AG09309 (cell line): ENCODE measurements at regions not wholly inside any gene's neighbourhood (a gene's known extent, or its start where the extent isn't known, plus 50 kb on each side); places are given as distances from the start of the nearest gene placed in this dataset.

Source experiments
- DNase-seq: peaks from one replicate; pipeline ENCODE4 v3.0.0-alpha.2; 2010; ENCODE audit warnings: low read depth
- H3K4me3 ChIP-seq: 2 replicates; pipeline ENCODE4 v1.5.1; 2011; ENCODE audit warnings: mild to moderate bottlenecking, low read depth, low read length, moderate library complexity; ENCODE audit not compliant: control insufficient read depth
- CTCF ChIP-seq: IDR thresholded peaks from 2 replicates; pipeline ENCODE4 v1.5.1; 2011; ENCODE audit warnings: mild to moderate bottlenecking, low read depth, low read length, inconsistent platforms; ENCODE audit not compliant: insufficient read depth, control insufficient read depth; ENCODE audit errors: missing control alignments

- DNase-seq = no peak
- H3K4me3 ChIP-seq = no peak overlapping the region
- no peak for TF ChIP-seq CTCF
These were observed 276.4 kb downstream of the HRH4 start for GRCh38 chr18:24736662-24737330.

GRCh38 chr18:24740829-24741228 is 280.4 kb downstream of the HRH4 start:
- no peak for TF ChIP-seq CTCF

DNA sequence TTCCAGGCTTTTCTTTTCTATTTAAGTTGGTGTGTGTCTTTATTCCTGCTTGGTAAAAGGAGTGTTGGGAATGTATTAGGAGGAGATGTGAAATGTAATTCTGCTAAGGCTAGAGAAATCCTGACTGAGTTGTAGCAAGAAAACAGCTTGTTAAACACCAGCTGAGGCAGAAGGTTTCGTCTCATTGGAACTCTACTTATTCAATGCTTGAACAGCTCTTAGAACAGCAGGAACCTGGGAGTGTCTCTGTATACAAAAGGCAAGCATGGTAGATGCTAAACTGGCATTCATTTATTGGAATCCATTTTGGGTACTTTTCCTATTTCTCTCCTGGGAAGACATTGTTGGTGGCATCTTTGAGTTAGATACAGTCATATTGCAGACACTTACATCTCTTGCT is 280.9 kb downstream of the HRH4 start:
- no peak overlapping the region for H3K4me3 ChIP-seq
- TF ChIP-seq CTCF = no peak
- DNase-seq = no peak

More at GRCh38 chr18:24740829-24741228, 280.4 kb downstream of the HRH4 start:
- no peak overlapping the region for H3K4me3 ChIP-seq
- no peak for DNase-seq

DNA sequence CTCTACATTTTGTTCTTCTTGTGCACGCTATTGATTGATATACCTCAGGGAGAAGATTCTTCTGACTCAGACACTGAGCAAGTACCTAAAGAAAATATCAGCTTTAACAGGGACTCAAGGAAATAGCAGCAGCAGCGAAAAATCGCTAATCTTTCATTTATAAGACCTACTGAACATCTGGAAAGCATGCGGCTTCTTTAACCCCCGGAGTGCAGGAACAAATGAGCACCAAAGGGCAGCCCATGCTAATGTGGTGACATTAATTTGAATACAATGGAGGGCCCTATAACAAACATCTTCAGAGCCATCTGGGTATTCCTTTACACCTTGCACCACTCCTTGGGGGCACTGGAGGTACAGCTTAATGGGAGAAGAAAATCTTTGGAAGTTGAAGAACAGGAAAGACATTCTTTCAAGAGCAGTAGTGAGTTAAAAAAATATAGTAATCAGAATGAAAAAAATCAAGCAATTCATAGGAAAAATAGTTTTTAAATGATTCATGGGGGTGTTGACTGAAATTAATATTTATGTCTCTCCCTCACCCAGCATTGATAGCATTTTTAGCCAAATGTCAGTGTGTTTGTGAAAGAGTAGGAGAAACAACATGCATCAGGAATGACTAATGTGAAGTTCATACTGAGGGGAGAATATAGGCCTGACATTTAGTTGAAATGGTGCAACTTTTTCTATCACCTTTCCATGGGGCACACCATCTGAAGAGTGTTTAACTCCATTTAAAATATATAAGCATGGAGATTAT is 281.7 kb downstream of the HRH4 start:
- TF ChIP-seq CTCF = no peak
- DNase-seq = no peak
- H3K4me3 ChIP-seq = no peak overlapping the region

DNA sequence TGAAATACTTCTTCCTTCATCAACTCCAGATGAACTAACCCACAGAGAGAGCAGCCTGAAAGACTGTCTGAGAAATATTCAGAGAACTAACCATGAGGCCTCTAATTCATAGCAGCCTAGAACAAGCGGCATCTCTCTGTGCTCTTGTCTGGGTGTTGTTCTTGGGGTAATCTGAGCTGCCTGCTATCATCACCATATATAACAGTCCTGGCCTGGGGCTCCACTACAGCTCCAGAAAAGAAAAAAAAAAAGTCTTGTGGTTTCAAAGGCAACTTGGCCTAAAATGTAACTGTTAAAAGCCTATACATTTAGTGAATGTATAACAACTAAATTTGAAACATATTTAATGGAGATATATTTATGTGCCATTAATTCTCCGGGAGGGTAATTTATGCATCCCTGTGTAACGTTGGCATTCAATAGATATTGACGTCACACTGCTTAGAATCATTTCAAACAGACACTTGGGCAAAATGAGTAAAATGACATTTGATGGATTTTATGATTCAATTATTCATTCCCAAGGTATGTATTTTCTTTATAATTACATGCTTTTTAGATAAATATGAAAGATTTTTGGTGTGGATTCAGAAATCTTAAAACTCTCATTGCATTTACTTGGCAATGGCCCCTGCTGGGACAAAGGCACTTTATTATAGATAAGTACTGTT is 294.3 kb downstream of the HRH4 start:
- TF ChIP-seq CTCF = no peak
- no peak overlapping the region for H3K4me3 ChIP-seq
- DNase-seq = no peak

- no peak for DNase-seq
- no peak overlapping the region for H3K4me3 ChIP-seq
- no peak for TF ChIP-seq CTCF
These were observed 295.9 kb downstream of the HRH4 start for GRCh38 chr18:24756385-24756784.
